GM19467 (cell line): ENCODE measurements at regions not wholly inside any gene's neighbourhood (a gene's known extent, or its start where the extent isn't known, plus 50 kb on each side); places are given as distances from the start of the nearest gene placed in this dataset.

Source experiments
- ATAC-seq: cut with Tn5 transposase; IDR thresholded peaks from one replicate; pipeline ENCODE4 v1.9.1; 2021; ENCODE audit warnings: mild to moderate bottlenecking, moderate library complexity; ENCODE audit not compliant: unreplicated experiment

DNA sequence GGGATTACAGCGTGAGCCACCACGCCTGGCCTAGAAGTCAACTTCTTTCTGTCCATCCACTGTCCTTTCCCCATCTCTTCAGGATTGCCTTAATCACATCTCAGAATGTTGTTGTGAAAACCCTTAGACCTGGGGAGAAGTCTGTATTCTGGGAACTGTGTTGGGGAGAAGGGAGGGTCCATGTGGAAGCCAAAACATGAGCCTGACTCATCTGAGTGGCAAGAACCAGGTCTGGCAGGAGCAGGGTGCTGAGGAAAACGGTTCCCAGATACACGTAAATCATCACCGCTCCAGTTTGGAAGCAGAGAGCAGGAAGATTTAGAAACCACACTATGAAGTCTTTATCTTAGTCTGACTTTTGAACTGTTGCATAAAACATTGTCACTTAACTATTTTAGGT, 245.6 kb upstream of the RGS6 start:
- no peak for ATAC-seq

DNA sequence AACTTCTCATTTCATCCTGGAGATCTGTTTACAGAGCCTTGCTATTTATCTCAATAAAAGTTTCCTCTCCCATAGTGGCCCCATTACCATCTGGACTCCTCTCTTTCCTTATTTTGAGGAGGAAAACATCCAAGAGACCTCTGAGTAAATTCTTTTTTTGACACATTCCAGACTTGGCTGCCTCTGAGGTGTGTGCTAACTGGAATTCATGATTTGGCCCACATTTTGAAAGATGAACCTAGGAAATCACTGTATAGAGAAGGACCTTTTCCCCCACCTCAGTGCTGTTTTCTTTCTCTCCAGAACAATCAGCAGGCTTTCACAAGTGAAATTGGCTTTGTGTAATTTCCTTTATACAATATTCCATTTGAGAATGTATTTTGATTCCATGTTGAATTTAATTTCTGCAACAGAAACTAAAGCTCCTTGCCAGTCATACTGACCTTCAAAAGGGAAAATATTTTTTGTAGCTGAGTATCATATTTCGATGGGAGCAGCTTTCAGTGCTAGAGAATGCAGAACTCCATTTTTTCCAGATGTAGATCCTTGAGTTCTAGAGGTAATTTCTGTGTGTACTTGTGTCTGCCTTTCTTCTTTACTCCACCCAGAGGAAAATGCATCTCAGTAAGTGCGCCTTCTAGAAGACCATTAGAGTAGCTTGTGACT, 244.9 kb upstream of the RGS6 start:
- ATAC-seq: no peak

DNA sequence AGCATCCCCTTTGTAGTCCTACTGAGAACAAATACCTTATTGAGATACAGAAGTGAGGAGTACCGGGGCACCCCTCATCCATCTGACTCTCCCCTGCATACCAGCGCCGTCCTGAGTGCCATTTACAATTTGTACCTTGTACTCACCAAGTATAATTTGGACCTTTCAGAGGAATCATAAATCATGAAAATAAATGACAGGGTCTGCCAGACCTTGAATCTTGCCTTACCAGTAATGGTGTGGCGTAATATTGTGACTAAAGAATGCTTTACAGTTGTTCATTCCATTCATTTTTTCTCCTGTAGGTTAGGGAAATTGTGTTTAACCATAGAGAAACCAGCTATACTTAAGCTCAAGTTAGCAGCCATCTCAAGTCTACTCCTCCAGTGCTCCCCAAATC, 243.7 kb upstream of the RGS6 start:
- no peak for ATAC-seq

DNA sequence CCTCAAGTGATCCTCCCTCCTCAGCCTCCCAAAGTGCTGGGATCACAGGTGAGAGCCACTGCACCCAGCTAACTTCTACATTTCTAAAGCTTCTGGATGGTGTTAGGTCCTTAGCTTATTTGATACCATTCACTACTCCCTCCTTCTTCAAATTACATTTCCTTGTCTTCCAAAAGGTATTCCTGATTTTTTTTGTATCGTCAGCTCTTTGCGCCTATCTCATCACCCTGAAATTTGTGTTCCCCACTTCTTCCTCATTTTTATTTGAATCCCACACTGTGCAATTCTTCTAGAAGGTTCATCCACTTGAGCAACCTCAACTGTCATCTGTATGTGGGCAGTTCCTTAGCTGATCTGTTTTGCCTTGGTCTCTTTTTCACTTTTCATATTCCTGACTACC, 241.8 kb upstream of the RGS6 start:
- no peak for ATAC-seq

DNA sequence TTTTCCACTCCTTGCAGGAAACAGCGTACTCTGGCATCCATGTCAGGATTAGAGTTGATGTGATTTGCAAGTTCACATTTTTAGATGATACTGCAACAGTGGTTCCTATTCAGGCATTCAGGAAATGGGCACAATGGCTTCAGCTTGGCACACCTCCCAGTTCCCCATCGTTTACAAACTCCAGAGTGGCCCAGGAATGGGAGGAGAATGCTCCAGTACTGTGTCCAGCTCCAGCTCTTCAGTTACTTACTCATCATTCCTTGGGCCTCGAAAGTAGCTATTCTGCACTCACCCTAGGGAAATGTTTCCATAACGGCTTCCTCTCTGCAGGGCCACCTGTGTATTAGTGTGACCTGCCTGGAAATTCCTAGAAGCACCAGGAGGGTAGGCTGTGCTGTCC, 239.7 kb upstream of the RGS6 start:
- no peak for ATAC-seq

DNA sequence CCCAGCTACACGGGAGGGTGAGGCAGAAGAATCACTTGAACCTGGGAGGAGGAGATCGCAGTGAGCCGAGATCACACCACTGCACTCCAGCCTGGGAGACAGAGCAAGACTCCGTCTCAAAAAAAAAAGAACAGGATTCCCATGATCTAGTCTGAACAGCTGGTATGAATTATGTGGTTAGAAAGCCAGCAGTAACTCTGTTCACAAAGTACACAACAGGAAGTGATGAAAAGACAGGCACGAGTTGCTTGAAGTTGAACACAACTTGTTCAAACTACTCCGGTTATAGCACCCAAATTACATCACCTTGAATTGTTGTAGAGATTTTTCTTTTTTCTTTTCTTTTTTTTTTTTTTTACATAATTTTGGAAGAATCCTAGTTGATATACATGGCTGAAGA, 238.8 kb upstream of the RGS6 start:
- ATAC-seq: no peak

DNA sequence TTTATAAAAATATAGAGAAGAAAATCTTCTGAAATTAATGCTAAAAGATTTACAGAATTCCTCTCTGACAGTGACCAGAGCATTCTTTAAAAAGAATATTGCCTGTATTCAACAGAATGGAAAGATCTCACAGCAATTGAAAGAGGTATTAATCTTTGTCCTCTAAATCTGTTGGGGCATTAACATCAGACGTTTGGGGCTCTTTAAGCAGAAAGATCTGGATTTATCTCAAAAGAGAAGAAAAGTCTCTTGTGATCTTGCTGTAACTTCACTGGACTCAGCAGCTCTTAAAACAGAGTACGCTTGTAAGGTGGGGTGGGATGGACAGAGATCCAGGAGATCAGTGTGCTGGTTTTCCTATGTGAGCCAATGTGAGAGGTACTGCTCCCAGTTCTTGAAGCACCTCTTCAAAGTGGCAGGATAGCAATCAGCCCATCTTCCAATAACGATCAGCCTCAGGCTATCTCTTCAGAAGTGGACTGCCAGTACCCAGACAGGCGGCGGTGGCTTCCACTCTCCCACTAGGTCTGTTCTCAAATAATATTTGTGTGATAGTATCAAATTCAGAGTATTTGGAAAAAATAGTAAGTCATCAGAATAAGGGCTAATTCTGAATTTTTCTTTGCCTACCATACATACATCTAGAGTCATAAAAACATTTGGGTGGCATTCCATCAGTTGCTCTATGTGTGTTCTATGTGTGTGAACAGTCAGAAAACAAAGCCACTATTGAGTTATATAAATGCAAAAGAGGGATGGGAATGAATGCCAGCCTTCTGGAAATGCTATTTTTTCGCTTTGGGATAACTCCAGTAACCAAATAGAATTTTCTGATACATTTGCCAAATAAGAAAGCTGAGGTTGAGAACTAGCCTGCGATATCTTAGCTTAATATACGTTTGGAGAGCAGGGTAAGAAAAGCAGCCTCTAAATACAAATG, 237.4 kb upstream of the RGS6 start:
- no peak for ATAC-seq

DNA sequence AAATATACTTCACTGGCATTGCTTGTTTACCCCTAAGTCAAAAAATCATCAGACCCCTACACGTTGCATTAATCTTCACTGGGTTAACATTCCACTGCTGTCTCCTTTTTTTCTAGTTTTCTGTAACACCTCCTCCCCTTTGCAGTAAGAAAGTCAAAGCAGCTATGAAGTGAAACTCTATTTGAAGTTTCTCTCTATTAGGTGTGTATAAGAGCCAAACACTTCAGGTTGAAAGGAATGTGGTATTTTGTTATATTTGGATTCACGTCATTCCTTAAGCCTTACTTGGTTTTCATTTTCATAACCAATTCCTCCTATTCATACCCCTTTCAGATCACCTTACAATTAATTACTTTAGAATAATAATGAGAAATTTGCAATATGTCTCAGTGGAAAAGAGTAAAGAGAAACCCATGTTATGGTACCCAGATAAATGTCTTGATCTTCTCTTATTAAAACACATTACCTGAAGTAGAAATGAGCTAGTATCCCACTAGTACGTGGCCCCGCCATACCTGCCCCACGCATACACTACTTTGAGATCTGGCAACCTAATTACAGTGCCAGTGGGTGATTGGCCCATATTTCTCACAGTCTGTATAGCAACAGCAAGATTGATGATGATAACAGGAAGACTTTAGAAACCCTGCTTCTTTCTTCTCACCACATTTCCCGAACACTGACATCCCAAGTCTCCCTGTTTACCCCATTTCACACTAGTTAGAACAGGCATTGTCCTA, 236.4 kb upstream of the RGS6 start:
- ATAC-seq: no peak

DNA sequence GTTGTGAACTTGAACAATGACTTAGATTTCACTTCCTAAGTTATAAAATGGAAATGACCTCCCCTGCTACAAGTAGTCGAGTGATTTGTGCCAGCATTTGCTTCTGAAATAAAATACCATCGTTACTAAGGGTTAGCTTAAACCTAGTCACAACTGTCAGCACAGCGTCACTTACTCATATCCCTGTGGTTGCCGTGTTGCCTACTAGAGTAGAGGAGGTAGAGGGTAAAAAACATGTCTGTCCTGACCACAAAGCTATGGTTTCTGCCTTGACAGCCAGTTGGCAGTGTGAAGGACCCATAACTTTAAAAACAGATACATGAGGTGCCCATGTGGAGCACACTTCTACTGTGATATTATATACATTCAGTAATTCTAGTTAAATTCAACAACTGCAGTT, 234.2 kb upstream of the RGS6 start:
- no peak for ATAC-seq

DNA sequence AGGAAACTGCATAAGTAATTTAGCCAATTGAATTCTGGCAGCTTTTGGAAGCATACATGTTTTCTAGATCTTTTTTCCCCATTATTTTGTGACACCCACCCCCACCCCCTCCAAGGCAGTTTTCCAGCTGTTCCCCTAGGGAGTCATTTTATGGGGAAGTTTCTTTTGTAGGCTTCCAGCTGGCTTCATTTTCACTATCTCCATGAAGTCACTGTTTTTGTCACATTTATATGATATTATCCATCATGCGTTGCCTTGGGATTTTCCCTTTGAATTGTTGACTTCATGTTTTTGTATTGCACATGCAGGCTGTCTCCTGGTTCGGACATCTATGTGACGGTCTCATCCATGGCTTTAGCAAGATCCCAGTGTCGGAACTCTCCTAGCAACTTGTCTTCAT, 233.6 kb upstream of the RGS6 start:
- no peak for ATAC-seq

DNA sequence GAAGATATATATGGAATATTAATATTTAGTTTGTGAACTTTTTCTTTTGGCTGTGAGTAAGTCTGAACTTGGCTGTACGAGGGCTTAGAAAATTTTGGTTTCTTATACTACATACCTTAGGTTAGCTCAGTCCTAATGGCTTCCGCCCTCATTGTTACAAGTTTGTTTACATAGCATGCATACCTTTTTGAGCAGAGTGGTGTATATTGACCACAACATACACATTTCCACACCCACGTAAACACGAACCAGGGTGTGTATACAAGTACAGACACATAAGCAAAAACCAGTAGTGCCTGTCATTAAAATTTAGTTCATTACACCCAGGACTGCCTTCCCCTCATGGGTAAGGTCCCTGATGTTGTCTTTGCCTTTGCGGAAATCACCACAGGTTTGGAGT, 230.2 kb upstream of the RGS6 start:
- no peak for ATAC-seq

DNA sequence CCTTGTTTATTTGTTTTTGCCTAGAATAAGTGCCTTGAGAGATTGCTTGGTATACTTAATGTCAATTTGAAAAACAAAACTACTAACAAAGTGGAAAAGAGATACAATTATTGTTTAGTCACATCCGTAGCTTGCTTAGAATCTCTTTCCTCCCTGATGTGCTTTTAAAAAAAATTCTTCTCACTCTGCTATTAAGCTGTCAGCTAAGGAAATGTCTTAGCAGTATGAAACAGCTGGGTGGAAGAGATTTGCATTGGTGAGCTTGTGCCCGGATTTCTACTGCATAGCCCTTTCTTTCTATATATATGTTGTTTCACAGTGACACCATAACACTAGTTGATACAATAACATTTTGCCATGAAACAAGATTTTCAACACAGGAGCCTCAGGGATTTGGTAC, 229.4 kb upstream of the RGS6 start:
- ATAC-seq: no peak

DNA sequence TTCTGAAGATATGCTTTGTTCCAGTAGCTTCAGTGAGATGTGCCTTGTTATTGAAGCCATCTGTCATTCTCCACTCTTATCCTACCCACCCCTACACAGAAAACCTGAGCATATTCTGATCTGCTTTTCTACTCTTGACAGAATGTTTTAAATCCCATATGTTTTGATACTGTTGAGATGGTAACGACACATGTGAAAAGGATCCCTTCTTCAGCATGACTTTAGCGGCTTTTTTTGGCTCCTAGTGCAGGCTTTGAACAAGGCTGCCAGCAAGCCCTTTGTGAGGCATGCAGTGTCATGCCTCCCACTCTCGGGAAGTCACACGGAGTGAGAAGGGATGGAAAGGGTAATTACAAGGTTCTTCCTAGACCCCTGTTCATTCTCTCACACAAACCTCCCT, 228.8 kb upstream of the RGS6 start:
- no peak for ATAC-seq

DNA sequence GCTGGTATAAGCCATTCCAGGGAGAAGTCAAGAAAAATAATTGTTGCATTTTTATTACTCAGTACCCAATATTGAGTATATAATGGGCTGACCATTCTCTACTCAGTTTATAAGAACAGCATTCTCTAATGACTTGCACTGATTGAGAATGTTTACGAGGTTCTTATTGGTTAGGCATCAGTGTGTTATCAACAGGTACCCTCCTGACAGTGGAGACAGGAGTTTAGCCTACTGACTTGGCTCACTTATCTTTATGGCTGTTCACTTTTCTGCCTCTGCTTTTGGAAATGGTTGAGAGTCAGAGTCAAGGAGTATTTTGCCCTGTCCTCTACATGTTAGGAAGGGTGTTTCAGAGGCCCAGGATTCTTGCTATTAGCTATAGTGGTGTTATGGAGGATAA, 228.0 kb upstream of the RGS6 start:
- no peak for ATAC-seq

DNA sequence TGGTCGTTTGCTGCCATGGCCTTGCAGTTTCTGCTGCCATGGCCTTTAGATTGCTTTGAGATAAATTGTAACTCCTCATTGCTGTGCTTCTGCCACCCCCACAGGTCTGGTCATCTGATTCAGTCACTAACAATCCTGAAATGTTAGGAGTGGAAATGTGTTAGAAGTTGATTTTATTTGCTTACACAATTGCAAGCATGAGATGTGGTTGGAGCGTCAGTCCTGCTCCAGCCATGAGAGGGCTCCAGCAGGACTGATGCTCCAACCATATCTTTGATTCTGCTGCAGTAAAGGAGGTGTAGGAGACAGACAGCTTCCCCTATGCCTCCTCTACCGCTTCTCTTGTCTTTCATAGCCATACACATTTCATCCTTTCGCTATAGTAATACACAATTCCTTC, 226.8 kb upstream of the RGS6 start:
- no peak for ATAC-seq

DNA sequence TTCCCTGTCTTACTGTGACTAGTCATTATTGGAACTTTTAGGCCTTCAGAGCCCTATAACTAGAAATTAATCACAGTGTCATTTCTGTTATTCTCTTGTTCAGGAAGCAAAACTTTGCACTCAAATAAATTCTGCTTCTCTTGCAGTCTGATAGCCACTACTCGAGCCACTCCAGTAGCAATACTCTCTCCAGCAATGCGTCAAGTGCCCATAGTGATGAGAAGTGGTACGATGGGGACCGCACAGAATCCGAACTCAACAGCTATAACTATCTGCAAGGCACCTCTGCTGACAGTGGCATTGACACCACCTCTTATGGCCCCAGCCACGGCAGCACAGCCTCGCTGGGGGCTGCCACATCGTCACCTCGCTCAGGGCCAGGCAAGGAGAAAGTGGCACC, 223.2 kb upstream of the RGS6 start:
- ATAC-seq: no peak

DNA sequence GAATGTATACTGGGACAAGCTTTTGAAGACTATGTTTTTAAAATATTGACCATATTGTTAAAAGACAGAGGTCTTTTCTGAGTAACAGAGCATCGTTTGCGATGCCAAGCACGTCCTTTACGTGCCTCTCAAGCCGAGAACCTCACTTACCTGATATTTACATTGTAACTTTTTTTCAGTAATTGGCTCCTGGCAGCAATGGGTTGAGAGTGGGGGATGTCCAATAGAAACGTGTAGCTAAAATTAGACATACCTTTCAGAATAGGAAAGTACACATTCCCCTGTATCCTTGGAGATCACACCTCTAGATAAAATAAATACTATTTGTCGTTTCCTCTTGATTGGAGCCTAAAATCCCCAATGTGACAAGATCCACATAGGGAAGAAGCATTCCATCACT, 222.2 kb upstream of the RGS6 start:
- no peak for ATAC-seq

DNA sequence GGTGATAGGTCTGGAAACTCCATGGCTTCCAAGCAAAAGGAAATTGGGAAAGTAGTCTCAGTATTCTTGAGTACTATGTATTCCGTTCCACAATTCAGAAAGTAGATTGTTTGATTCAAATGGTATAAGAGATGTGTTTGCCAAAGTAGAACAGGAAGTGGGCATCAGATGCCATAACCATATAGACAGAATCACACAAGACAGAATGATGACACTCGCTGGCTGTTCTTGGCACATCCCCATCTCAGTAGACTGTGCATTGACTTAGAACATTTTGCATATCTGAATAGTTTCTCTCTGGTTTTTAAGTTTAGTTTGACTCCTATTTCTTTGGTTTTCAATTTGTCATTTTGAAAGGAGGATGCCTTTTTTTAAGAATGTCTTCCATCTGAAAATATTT, 221.1 kb upstream of the RGS6 start:
- no peak for ATAC-seq

DNA sequence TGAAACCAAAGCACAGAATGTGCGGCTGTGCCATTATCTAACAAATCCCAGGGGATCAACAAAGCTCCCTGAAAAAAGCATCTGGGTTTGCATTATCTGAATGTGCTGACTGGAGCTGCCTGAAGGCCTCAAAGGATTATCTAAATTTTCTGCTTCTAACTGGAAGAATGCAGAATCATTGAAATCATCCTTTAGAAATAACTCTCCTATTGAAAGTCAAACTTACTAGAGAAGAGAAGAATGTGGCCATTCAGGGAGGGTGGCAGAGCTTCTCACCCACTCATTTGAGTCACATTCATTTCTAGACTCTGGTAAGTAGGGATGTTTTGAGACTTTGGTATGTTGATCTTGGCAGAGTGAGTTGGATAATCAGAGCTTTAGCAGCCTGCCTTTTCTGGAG, 220.6 kb upstream of the RGS6 start:
- ATAC-seq: no peak

DNA sequence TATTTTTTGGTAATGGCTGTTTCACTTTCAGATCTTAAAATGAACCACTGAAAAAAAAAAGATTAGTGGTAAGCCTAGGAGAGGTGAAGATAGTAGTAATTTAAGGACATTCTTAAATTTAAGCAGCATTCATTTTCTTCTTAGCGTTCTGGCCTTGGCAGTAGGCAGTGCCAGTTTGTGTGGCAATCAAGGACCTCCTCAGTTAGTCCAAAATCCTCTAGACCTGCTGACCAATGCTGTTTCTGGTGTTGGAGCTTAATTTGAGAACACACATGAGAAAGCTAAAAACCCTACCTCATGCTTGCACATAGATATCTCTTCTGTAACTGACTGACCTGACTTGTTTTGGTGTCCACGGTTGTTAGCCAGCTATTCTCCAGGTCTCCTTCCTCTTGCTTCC, 219.8 kb upstream of the RGS6 start:
- ATAC-seq: no peak

DNA sequence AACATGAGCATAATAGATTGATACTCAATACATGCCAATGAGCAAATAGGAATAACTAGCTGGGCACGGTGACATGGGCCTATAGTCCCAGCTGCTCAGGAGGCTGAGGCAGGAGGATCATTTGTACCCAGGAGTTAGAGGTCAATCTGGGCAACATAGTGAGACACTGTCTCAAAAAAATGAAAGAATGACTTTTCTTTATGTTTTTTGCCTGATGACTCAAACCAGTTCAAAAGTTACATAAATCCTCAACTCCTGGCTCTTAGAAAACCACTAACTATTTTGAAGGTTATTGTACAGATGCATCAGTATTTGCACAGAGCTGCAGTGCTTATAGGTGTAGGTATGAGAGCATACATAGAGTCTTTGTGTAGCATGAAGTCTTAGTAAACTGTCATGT, 219.2 kb upstream of the RGS6 start:
- ATAC-seq: no peak

DNA sequence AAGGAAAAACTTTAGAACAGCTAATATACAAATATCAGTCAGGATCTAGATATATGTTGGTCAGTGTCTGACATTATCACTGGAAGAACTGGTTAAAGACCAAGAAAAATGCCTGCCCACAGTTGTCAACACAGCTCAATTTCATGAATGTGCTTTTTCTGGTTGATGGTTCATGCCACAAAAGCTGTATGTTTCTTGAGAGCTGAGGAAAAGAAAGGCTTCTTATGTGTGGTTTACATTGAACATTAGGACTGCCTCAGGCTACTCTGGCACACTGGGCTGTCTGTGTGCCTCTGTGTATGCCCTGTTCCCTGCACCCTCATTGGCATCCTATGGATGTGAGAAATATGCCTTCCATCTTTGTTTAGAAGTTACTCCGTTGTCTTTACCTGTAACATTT, 218.8 kb upstream of the RGS6 start:
- ATAC-seq: no peak
